Stimulated activated CD4-positive, alpha-beta T cell treated with anti-CD3 and anti-CD28 coated beads, Interleukin-1b, Interleukin-23, amount 100 ng/mL, for 4 hours (primary cell): ENCODE measurements at regions not wholly inside any gene's neighbourhood (a gene's known extent, or its start where the extent isn't known, plus 50 kb on each side); places are given as distances from the start of the nearest gene placed in this dataset.

Experiments
- DNase-seq, 2 donors: peaks; one replicate each; pipeline ENCODE4 v3.0.0-alpha.2; 2020; ENCODE audit warnings: low read depth in 2 of 2

GRCh38 chr3:72003936-72004335 lies 219.0 kb upstream of the PROK2 start:
- DNase-seq: no peak

- DNase-seq: no peak
Observed at GRCh38 chr3:72001758-72002157, 216.8 kb upstream of the PROK2 start.

DNA sequence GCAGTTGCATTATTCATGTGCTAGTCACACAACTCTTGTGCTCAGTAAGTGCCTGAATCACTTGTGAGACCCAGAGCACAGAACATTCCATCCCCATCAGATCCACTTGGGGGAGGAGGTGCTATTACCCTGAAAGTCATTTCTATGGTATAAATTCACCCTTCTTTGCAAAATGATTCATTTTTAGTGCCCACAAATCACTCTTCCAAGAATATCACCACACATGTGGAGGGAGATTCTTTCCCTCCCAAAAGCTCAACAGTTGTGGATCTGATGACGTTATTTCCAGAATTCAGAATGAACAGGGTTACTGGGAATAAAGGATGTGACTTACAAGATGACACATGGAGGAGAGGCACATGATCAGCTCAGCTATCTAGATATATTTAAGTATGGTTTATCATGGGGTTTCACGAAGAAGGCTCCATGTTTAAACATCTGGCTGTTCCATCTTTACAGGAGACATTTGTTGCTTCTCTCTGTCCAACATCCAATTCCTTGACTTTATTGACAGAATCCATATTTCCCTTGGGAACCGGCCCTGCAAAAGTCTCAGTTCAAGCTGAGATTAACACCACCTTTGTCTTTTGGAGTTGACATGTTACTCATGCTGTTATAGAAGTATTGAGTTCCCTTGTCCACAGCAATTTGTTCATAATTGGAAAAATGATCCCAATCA lies 214.2 kb upstream of the PROK2 start:
- DNase-seq: no peak

DNA sequence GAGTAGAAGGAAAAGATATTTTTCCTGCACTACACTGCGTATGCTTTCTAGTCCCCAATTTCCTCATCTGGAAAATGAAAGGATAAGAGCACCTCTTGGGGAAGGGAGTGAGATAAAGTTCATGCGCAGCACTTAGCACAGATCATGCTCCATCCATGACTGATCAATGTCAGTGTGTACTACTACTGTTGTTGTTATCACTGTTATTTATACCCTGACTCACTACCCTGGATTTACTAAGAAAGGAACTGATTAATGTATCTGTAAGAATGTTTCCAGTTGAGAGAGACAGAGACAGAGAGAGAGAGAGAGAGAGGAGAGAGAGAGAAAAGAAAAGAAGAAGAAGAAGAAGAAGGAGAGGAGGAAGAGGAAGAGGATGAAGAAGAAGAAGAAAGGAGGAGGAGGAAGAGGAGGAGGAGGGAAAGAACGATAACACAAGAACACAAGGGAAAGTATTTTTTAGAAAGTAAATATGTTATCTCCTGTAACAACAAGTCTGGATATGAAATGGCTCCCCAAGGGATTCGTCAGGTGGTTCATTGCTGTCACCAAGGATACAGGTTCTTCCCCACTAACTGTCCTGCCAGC lies 212.2 kb upstream of the PROK2 start:
- DNase-seq: no peak

- DNase-seq: no peak
Observed at GRCh38 chr3:71994906-71995305, 210.0 kb upstream of the PROK2 start.

- DNase-seq: no peak
Observed at GRCh38 chr3:71994203-71994602, 209.3 kb upstream of the PROK2 start.

DNA sequence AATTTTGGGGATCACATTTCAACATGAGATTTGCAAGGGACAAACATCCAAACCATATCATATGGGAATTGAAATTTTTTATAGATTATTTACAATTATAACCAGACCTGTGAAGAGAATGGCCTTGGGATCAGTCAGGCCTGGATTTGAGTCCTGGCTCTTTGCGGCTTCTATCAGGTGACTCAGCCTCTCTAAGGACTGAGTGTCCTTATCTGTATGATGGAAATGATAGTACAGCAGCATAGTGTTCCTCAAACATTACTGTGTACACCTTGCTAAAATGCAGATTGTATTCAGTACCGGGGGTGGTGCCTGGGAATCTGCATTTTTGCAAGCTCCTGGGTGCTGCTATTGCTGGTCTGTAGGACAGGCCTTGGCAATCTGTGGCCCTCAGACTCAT lies 206.7 kb upstream of the PROK2 start:
- no peak for DNase-seq

DNA sequence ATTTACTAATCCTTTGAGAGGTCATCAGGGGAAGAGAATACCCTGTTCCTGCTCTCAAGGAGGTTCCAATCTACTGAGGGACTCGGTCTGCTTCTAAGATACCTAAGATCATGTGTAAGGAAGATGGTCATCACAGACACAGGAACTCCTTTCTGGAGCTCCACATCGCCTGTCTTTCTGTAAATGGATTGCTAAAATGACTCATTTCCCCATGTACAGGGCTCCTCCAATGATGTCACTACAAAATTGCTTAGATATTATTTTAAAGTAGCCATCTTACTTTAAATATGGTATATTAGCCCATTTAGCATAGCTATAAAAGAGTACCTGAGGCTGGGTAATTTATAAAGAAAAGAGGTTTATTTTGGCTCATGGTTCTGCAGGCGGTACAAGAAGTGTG lies 206.1 kb upstream of the PROK2 start:
- DNase-seq: no peak

DNA sequence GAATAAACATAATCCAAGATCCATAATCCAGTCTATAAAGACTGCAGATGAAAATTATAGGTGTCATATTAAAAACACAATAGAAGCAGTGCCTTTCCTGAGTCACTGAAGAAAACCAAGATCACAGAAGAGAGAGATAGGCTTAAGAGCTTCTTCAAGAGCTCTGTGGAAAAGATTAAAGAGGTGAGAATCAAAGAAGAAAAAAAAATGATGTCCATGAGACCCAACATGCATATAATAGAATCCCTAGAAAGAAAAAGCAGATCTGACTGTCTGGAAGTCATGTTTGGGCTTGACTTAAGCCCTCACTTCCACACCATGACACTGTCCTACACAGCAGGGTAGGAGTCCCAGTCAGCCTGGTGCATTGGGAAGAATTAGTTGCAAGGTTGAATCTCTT lies 205.6 kb upstream of the PROK2 start:
- DNase-seq: no peak

- DNase-seq: no peak
Observed at GRCh38 chr3:71989165-71989564, 204.2 kb upstream of the PROK2 start.

DNA sequence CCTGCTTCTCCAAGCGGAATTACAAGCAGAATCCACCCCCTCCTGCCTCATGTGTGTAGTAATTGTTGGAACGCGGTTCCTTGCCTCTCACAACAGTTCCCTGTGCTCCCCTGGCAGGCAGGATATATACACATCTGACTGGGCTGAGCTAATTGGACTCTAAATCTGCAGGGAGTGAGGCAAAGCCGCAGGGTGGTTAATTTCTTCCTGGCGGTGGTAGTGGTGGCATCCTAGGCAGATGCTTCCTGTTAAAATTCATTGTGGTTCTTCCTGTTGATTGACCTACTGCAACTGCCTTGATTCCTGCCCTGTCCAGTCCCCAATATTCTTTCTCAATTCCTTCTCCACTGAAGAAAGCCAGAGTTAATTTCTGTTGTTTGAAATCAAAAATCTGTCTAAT lies 202.9 kb upstream of the PROK2 start:
- DNase-seq: no peak

- no peak for DNase-seq
Observed at GRCh38 chr3:71987089-71987735, 202.3 kb upstream of the PROK2 start.

DNA sequence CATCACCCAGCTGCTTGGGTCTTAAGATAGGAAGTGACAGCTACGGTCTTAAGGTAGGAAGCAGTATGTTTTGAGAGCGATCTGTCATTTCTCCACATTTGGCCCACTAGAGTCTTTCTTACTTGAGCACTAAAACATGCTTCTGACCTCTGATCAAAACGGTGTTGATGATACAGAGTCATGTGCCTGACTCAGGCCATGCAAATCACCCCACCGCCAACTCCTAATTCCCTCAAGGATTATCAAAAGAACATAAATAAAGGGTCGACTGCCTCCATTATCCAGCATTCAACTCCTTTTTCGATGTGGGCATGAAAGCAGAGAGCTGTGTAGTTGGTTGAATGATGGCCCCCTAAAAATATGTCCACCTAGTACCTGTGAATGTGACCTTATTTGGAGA lies 201.7 kb upstream of the PROK2 start:
- DNase-seq: no peak

DNA sequence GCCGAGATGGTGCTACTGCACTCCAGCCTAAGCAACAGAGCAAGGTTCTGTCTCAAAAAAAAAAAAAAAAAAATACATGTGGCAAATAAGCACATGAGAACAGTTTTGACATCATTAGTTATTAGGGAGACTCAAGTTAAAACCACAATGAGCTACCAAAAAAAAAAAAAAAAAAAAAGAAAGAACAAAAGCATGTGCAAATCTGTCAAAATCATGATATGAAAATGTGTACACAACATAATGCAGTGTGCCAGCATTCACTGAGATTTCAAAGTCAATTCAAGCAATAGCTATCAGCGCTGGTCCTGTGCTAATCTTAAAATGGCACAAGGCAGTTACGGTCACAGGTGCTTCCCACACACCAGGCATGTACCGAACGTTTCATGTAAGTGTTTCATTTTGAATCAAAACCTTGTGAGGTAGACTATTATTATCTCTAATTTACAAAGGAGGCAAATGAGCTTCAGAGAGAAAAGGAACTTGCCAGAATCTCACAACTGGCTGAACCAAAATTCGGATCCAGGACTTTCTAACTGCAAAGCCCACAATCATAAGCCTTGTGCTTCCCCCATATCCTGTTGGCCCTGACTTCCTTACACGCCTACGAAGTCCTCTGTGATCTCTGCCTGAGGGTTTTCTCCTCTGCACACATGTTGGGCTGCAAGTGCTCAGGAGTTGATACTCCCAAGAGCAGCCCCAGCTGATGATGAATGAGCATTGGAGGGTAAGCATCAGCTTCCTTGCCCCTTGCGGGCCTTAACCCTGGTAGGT lies 200.1 kb upstream of the PROK2 start:
- no peak for DNase-seq

DNA sequence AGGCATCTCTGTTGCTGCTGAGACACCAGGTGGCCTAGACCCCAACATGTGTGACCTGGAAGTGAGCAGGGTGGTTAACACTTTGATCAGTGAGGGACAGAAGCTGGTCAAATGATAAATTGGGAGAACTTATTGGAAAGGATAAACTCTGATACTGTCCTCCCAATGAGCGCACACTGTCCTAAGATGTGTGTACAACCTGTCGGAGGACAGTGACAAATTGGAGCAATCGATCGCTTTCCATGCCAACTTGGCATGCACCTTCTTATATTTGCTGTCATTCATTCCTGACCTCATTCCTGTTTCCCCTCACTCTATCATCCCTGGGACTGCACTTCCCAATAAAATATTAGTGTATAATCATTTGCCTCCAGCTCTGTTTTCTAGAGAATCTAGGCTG lies 198.7 kb upstream of the PROK2 start:
- no peak for DNase-seq

DNA sequence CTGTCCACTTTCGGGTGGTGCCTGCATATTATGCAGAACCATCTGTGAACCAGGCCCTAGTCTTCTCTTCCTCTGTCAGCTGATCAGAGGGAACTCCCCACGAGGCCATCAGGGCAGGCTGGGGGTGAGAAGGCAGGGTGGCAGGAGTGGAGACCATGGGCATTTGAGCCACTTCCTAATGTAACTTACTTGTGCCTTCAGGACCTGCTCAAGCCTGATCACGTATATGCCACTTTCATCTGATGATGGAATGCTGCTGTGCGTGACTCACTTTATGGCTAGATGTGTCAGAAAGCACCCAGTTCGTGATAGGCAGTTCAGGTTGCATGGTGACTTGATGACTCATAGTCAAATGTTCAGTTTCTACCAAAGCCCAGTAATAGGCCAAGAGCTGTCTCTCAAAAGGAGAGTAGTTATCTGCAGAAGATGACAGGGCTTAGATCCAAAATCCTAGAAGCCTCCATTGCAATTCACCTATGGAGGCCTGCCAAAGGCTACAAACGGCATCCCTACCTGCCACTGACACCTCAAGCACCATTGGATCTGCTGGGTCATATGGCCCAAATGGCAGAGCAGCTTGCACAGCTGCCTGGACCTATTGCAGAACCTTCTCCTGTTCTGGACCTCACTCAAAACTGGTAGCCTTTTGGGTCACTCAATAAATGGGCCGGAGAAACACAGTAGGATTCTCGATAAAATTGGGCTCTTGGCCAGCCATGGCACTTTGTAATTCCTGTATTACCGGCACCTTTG lies 197.7 kb upstream of the PROK2 start:
- DNase-seq: peak in 1 of 2 donors; percentile 10

DNA sequence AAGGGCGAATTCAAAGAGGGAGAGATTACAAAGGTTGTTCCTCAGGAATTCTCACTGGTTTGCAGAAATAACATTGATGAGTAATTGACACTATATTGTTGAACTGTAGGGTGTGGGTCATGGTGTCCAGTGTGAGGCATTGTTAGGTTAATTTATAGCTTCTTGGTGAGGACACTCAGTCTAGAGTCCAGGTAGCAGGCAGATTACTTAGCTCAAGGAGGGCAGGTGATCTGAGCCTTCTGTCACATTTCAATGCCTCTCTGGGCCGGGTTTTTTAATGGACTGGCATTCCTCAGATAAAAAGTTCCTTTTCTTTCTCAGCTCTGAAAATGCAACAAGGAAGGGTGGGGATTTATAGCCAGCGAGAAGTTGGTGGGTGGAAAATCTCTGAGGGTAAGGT lies 194.2 kb upstream of the PROK2 start:
- no peak for DNase-seq

DNA sequence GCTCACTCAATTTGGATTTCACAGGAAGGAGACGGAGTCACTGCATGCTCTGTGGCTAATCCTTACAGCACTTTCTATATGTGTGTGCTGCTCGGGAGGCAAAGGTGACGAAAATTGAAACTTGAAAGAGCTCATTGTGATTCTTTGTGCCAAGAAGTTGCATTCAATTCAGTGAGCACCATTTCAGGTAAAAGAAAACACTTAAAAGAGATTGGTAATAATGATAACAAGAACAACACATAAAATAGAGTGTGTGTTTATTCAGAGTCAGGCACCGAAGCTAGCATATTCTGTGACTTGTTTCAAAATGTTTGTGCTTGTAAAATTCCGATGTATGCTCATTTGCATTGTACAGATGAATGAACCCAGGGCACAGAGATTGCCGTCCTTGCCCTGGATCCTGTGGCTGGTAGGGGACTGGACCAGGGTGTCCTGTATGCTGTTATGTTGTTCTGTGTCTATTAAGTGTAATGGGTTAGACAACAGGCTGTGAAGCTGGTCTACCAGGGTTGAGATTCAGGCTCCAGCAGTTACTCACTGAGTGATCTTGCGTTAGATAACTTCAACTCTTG lies 193.3 kb upstream of the PROK2 start:
- no peak for DNase-seq

DNA sequence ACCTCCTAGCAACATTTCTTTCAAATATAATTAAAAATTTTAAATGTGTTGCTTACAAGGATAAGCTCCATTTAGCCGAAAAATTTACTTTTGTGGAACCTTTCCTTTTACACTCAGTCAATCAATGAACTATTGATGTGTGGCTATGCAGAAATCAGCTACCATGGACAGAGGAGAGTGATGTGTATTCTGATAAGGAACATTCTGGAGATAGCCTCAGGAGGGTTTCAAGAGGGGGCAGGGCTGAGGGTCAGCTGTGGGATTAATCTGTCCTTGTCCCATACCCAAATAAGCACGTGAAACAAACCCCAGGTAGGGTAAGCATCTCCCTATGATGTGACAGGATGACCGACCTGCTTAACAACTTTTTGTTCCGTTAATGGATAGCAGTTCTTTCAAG lies 192.6 kb upstream of the PROK2 start:
- no peak for DNase-seq

GRCh38 chr3:71975573-71975972 lies 190.6 kb upstream of the PROK2 start:
- DNase-seq: no peak

- DNase-seq: no peak
Observed at GRCh38 chr3:71974786-71975185, 189.8 kb upstream of the PROK2 start.
